CD4-positive, alpha-beta T cell treated with Interferon alpha-2 for 1 hour (primary cell): ENCODE measurements at regions not wholly inside any gene's neighbourhood (a gene's known extent, or its start where the extent isn't known, plus 50 kb on each side); places are given as distances from the start of the nearest gene placed in this dataset.

Source experiments
- DNase-seq, 2 donors: peaks; one replicate each; pipeline ENCODE4 v3.0.0-alpha.2; 2020 to 2022

DNA sequence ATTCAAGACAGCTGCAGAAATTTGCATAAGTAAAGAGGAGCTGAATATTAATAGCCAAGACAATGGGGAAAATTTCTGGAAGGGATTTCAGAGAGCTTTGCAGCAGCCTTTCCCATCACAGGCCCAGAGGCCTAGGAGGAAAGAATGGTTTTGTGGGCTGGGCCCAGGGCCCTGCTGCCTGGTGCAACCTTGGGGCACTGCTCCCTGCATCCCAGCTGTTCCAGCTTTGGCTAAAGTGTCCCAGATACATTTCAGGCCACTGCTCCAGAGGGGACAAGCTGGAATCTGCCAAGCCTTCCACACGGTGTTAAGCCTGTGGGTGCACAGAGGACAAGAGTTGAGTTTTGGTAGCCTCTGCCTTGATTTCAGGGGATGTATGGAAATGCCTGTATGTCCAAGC lies 185.6 kb upstream of the SFRP2 start:
- DNase-seq = no peak

DNA sequence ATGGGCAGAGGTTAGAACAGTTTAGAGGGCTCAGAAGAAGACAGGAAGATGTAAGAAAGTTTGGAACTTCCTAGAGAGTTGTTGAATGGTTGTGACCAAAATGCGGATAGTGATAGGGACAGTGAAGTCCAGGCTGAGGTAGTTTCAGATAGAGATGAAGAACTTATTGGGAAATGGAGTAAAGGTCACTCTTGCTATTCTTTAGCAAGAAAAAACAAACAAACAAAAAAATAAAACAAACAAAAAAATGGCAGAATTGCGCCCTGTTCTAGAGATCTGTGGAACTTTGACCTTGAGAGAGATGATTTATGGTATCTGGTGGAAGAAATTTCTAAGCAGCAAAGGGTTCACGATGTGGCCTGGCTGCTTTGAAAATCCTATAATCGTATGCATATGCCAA lies 185.1 kb upstream of the SFRP2 start:
- DNase-seq = no peak

DNA sequence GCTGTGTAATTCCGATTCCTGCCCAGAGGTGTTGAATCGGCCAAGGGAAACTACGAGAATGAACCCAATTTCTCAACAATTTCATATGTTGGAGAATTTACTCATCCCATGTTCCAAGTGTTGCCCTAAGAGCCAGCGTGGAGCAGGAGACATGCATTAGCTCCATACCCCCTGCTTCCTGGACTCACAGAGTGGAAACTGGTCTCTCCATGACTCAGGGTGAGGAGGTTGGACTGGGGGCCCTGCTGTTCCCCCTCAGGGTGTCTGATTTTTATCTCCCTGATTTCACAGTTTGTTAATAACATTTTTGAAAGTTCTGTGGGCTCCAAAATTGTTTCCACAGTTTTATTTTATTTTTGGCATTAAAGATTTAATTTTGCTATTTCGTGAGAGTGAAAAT lies 183.0 kb upstream of the SFRP2 start:
- no peak for DNase-seq

DNA sequence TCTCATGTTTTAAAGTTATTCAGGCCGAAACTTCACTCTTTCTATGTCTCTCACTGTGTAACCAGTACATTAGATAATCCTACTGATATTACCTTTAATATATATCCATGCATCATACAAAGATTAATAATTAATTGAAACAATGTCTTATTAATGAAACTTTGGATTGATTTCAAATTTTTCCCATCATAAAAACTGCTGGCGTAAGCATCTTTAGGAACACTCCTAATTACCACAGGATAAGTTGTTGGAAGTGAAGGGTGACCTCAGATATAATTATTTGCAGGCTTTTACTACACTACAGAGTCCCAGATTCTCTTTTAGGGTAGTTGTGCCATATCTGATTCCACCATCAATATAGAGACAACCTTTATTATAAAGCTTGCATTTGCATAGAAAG lies 181.3 kb upstream of the SFRP2 start:
- no peak for DNase-seq

DNA sequence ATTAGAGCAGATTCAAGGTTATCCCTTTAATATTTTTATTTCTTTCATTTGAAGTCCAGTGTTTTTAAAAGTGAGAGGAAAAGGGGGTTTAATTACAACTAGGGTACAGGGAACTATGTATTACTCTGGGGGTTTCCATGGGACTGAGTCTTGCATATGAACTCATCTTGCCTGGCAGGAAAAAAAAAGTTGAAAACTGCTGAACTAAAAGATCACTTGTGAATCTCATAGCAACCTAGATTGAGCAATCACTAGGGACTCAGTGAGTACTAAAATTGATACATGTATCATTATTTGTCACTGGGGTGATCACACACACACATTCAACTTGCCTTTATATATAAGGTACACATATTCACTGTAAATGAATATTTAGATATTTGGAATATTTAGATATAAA lies 180.7 kb upstream of the SFRP2 start:
- no peak for DNase-seq

DNA sequence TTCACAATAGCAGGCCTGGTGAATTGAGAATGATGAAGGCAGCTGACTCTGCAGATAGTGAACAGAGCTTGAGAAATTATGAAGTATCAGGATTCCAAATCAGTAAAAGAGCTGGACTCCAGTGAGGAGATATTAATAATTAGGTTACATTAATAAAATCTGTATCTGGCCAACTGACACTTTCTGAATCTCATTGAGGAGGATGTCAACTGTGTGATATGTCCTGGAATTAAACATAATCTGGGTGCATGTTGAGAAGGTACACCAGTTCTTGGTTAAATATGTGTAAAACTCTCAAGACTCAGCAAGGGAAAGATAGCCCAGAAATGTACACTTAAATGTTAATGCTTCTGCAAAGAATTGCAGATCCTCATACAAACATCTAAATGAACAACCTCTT lies 177.8 kb upstream of the SFRP2 start:
- DNase-seq = no peak

DNA sequence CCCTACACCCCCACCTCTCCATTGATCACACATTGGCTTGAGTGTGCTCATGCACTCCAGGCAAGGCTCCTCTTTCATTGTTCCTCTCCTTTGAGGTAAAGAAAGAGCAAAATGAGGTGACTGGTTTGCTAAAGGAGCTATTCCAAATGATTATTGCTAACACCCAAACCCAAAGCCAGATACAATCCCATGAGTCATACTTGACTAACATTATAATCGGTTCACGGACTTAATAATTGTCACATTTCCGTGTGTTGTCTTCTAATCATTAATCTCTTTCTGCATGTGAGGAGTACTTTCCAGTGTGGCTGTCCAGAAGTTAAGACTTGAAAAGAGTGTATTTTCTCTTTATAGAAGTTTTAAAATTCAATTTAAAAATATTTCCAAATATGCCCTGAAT lies 174.3 kb upstream of the SFRP2 start:
- no peak for DNase-seq

DNA sequence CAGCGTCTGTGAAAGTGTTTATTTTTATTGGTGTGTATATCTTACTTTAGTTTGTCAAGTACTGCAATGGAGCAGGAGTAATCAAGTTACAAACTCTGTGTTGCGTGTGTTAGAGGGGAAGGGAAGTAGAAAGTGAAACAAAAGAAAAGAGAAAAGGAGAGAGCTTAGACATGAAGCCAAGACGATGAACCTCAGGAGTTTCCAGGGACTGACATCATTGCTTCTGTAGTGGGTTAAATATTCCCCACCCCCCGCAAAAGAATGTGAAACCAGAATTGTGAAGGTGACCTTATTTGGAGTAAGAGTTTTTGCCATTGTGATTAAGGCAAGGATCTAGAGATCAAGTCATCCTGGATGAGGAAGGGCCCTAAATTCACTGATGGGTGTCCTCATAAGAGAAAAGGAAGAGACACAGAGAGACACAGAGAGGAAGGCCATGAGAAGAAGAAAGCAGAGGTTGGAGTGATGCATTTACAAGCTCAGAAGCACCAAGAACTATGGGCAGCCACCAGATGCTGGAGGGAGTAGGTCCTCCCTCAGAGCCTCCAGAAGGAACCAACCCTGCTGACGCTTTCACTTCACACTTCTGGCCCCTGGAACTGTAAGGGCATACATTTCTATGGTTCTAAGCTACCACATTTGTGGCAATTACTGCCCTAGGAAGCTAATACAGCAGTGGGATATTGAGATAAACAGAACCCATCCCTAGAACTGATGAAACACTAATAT lies 173.6 kb upstream of the SFRP2 start:
- peak in 1 of 2 donors; percentile 16 for DNase-seq

DNA sequence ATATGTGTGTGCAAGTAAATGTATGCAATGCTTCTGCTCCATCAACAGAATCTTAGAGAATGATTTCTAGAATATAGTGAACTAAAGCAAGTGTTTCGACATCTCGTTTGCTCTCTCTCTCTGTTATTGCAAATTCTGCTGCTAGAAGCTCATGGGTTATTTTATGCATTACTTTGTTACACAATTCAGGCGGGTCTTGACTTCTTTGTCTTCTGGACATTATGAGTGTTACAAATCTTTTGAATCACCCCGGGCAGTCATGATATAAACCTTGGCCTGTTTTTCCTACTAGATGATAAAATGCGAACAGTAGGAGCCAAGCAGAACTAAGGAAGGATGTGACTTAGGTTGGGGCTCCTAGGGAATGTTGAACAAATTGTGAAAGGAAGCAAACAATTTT lies 166.4 kb upstream of the SFRP2 start:
- no peak for DNase-seq

DNA sequence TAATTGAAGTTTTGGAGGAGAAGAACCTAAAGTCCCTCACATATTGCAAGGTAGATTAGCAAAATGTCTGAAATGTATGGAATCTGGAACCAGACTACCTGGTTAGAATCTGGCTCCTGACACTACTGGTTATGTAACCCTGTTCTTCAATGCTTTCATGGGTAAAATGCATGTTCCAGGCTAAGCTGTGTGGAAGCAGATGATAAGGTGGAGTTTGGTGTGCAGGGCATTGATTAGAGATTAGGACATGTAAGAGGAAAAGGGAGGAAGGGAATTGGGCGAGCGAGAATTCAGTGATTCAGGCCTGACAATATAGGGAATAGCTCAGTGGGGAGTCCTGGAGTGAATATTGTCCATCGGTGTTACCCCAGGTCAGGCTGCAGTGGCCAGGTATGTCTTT lies 165.8 kb upstream of the SFRP2 start:
- DNase-seq = no peak

DNA sequence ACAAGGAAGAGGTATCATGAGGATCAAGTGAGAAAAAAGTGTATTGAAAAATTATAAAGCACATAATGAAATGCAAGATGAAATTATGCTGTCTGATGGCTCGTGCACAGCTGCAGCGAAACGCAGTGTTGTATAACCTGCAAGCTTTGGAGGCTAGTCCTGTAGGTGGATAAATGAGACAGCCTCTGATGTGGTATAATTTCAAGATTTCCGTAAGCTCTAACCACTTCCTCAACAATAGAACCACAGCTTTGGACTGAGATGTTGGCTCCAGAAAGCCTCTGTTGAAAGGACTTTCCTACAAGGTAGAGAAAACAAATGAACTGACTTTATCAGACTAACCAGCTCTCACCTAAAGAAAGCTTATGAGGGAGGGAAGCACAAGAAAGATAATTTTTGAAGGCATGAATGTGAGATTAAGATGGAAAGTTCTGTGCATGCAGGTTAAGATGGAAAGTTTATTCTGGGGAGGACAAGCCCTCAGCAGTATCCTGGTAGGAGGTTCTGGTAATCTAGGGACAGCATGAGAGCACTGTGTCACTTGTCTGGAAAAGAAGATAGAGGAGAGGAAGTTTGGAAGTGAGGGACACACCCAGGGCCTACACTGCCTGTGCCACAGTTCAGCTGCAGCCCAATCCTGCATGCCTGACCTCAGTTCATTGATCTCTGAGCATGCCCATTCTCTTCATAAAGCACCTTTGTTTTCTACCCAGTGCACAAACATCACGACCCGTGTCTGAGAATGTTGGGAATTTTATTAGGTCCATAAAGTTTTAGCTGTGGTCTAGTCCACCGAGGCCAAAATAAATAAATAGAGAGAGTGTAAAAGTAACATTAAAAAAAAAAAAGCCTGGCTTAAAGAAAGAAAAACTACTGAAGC lies 161.5 kb upstream of the SFRP2 start:
- peak in 1 of 2 donors; percentile 38 for DNase-seq

DNA sequence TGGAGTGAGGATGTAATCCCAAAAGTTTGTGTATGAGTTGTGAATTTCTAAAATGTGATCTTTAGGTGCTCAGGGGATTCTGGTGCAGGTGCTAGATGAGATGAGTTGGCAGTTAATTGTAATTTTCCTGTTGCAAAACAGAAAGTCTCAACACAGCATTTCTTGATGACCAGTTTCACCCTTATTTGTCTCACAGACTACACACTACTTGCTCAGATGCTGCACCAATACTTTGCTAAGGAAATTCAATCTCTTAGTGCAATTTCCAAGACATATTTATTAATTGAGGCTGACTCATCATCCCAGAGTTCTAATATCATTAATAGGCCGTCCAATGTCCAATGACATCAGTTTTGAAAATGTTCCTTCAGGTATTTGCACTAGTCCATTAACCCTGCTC lies 159.2 kb upstream of the SFRP2 start:
- no peak for DNase-seq

DNA sequence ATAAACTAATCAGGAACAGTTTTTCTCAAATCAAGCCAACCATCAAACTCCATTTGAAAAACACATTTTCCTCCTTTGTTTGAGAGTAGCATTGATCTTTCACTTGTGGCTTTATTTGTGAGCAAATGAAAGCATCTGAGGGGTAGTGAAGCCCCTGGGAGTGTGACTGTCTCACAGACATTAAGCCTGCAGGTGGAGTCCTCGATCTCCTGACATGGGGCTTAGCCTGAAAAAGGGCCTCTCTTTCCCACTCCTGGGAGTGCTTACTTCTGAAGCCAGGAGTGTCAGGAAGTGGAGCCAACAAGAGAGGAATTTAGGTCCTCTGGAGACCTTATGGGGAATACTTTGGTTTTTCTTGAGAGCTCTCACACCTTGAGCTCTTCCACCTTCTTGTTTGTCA lies 158.2 kb upstream of the SFRP2 start:
- DNase-seq = no peak

DNA sequence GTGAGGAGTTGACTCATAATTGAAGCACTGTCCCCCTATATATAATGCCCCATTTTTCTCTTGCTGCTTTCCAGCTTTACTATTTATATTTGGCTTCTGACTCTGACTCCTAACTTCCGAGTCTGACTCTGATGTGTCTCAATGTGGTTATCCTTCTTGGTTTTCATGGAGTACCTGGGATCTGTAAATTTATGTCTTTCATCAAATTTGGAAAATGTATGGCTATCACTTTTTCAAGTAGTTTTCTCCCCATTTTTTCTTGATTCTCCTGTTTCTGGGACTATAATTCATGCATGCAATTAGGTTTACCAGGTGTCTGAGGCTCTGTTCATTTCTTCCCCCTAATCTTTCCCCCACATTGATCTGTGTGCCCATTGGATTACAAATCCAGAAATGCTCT lies 156.8 kb upstream of the SFRP2 start:
- DNase-seq = no peak

DNA sequence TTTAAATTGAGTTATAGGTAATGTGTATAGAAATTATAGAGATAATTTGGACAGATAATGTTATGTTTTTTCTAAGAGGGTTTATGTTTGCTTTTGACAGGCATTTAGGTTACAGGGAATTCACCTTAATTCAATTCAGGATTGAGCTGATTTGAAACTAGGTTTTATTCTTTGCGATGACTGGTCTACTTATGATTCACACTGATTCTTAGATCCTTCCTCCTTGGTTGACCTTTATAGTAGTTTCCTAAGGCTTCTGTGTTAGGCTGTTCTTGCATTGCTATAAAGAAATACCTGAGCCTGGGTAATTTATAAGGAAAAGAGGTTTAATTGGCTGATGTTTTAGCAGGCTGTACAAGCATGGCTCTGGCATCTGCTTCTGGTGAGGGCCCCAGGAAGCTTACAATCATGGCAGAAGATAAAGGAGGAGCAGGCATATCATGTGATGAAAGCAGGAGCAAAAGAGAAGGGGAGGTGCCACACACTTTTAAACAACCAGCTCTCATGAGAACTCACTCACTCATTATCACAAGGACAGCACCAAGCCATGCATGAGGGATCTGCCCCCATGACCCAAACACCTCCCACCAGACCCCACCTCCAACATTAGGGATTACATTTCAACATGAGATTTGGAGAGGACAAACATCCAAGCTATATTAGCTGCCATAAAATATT lies 155.0 kb upstream of the SFRP2 start:
- DNase-seq = no peak

DNA sequence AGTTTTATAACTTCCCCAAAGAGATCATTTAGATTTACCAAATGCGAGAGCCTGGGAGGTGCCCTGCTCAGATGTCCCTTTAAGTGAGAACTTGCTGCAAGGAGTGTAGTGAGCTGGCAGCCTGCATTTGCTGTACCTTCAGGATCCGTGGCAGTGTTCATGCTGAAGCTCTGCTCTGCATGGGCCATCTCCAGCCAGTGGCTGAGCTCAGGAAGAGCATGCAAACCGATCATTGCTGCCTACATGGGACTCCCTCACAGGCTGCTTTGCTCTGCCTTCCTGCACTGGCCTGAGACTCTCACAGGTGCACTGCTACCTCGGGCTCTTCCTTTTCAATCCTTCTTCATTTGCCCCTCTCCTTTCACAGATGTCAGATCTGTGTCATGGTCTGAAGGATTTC lies 152.0 kb upstream of the SFRP2 start:
- DNase-seq = no peak

DNA sequence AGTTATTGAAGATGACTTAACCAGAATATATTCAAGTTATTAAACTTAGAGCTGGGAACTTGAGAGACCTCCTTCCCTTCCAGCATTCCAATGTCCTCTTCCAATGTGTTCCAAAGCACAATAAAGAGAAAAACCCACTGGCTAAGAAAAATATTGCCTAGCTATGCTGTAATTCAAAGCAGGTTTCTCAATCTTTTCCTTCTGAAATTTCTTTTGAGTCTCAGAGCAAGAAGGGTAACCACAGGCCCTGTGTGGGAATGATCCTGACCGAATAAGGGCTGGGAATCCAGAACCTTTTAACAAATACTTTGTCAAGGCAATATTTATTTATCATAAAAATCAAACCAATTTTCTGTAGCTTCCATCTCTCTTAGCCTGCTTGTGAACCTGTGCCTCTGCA lies 150.7 kb upstream of the SFRP2 start:
- no peak for DNase-seq

DNA sequence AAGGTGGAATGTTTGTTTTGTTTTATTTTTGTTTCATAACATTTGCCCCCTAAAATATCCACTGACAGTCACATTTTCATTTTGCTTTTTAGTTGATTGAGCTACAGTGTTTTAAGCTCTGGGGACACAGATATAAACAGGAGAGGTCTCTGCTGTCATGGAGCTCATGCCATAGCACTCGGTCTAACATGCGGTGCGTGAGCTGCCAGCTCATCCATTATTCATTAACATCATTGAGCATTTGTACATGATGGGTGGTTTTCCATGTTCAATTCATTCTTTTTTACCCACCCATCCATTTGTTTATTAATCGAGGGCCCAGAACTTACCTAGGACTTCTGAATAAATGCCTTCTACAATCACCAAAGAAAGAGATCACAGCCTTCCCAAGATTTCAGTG lies 150.1 kb upstream of the SFRP2 start:
- no peak for DNase-seq

DNA sequence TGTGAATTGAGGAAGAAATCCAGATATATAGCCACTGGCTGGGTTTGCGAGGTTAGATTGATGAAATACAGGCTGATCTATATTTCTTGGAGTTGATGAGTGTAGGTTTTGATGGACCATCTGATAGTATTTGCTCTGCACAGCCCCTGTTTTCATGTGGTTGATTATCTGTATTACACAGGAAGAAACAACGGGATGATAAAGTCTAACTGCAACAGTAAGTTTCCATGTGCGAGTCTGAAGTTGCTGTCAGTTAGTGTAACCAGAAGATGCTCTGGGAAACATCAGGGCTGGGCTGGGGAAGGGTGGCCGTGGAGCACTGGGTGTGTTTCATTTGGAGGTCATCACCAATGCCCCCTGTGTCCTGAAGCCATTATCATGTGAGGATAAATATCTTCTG lies 148.4 kb upstream of the SFRP2 start:
- no peak for DNase-seq

DNA sequence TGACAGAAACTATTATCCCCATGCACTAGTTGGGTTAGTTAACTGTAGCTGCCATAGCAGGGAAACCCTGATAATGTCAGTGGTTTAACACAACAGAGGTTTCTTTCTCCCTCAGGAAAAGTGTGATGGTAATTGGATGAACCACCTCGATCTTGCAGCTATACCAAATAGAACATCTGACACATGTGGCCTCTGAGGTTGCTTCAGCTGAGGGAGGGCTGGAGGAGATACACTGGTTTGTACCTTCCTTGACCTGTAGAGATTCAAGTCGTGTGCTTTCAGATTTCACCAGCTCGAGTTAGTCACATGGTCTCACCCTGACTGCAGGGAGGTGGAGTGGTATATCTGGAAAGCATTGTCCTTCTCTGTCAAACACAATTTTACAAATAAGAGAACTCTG lies 147.2 kb upstream of the SFRP2 start:
- no peak for DNase-seq

DNA sequence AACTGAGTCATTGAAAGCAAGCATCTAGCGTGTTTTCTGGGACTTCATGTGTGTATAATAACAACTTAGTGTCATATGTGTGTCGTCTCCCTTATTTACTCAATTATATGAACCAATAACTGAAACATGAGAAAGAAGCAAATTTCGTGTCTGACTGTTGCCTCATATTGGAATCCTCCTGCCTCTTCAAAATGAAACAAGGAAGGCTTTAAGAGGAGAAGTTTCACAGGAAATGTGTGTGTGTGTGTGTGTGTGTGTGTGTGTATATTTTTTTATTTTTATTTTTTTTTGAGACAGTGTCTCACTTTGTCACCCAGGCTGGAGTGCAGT lies 145.8 kb upstream of the SFRP2 start:
- DNase-seq = no peak

DNA sequence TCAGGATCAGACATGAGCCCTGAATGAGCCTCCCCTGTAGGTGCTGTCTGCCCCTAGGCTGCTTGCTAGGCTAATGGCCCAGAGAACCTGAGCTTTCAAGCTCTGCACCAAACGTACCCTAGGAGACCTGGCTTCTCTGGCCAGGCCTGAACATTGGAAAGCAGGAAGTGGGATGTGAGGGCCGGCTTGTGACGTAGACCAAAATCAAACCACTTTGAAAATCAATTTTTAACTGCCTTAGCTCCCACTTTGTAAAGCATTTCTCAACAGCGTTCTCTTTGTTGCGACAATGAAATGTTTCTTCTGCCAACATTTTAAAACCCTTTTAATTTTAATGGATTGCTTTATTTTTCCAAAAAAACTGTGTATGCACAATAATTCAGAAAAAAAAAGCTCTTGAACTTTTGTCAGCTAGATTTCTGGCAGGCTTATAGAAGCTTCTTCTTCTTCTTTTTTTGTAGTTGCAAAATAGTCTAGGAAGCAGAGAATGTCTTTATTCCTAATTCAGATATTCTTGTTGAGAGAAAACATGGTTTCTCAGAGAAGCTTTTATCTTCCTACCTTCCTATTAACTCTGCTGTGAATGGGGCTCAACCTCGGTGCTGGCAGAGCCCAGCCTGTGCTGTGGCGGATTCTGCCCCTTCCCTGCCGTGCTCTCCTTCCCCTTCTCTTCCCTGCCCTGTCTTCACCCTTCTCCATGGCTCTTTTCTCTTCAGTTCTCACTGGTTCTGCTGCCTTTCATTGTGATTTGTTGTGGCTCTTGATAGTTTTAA lies 145.2 kb upstream of the SFRP2 start:
- no peak for DNase-seq

DNA sequence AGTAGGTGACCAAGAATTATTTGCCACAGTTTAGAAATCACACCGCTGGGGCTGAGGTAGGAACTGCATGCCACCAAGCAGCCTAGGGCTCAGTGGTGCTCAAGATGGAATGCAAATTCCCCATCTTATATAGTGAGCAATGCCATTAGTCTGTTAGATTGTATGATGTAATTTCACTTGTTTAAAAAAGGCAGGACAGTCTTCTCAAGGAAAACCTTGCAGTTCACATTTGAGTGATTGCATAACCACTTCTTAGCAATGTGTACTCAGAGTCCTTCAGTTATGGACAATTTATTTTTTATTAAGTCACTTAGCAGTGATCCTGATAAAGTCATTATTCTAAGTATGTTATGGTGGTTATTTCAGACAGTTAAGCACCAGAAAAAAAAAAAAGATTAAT lies 142.9 kb upstream of the SFRP2 start:
- no peak for DNase-seq
